Upper lobe of left lung (tissue), 4 donors: ENCODE measurements at regions not wholly inside any gene's neighbourhood (a gene's known extent, or its start where the extent isn't known, plus 50 kb on each side); places are given as distances from the start of the nearest gene placed in this dataset.

Experiments used
- CTCF ChIP-seq, 6 experiments: fragments of 450-650 bp in 4 of 6; fragments of 200-600 bp in 2 of 6; sonication (generic) in 2 of 6; IDR thresholded peaks; one replicate each; pipeline ENCODE4 v1.5.1; 2016 to 2019; ENCODE audit warnings: antibody characterized with exemption in 6 of 6
- POLR2A ChIP-seq, 4 donors: fragments of 450-650 bp; IDR thresholded peaks; one replicate each; pipeline ENCODE4 v1.5.1; 2016 to 2017; ENCODE audit warnings: antibody characterized with exemption in 4 of 4, mild to moderate bottlenecking in 2 of 4
- POLR2AphosphoS5 ChIP-seq, 2 donors: sonication (generic); formaldehyde crosslinking; IDR thresholded peaks; one replicate each; pipeline ENCODE4 v1.5.1; 2017; ENCODE audit warnings: antibody characterized with exemption in 2 of 2

- TF ChIP-seq CTCF (IDR thresholded peaks at IDR 0.05) (no peak), POLR2A (IDR thresholded peaks at IDR 0.05) (no peak), POLR2AphosphoS5 (IDR thresholded peaks at IDR 0.05) (no peak)
Measured at GRCh38 chr15:98257290-98257689, 296.8 kb downstream of the ARRDC4 start.
